ENCODE measurements at regions not wholly inside any gene's neighbourhood (a gene's known extent, or its start where the extent isn't known, plus 50 kb on each side); places are given as distances from the start of the nearest gene placed in this dataset.
"Not testable (repeated sequence)": the region's sequence is repeated elsewhere in the genome, so short reads cannot be mapped to it uniquely, and the experiment has no call there.

DNA sequence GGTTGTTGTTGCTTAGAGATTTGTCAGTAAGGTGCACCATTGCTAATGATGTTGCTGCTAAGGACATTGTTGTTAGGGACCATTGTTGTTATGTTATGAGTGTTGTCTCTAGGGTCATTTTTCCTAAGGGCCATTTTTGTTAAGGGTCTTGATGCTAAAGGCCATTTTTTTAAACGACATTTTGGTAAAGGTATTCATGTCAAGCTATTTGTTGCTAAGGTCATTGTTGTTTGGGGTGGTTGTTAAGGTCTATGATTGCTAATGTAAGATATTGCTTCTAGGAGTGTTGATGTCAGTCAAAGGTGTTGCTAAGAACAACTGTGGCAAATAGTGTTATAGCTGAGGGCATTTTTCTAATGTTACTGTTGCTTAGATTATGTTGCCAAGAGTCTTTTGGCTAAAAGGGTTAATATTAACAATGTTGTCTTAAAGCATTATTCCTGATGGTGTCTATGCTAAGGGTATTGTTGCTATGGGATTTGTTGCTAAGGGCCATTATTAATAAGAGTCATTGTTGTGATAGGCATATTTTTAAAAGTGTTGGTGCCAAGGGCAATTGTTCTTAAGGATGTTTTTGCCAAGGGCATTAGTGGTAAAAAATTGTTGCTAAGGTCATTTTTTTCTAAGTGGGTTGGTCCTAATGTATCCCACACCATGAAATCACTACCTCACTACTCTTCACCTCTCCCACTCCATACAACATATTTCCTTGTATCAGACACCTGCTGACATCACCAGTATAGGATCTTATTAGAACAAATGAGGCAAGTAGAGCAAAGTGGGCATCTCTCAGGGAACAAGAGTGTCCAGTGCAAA, 56.2 kb downstream of the SPATA31A6 start:
- DNase-seq = not testable (repeated sequence)

DNA sequence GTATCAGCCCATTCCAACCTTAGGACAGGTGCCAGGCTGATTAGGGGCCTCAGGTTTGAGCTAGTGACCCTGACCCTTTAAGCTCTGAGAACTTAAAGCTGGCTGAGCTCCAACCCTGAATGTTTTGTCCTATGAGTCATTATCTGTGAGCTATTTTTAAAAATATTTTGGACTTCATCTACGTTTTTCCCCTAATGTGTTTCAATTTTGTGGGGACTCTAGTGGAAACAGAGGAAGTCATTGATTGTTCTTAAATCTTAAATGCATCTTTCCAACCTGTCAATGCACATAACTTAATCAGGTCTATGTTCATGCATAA, 56.8 kb downstream of the SPATA31A6 start:
- DNase-seq = not testable (repeated sequence)

DNA sequence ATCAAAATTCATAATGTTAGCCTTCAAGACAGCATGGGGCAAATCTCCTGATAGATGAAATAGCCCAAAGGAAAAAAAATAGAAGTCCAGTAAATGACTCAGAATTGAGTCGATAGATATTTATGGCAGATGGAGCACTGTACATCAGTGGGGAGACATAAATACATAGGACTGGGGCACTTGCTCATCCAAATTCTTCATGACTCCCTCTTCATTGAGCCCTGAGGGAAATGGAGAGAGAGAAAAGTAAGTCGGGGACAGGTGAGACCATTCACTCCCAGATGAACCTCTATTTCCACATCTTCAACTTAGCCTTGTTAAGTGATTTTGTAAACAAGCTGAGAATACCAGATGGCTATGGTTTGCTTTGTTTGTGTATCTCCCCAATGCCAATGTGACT, 59.8 kb downstream of the SPATA31A6 start:
- DNase-seq = not testable (repeated sequence)

DNA sequence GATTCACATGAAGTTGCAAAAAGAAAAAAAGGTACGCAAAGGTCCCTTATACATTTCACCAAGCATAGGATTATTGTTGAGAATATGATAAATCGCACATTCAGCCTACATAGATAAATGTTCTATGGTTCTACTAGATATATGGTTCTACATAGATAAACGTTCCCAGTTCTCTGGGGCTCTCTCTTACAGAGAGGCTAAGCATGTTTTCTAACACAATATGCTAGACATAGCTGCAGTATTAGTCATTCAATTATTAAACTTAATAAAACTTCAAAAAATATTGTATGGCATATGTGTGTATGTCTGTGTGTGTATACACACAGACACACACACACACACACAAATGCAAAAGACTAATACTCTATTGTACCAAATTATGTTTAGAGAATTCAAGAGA, 60.4 kb downstream of the SPATA31A6 start:
- DNase-seq = not testable (repeated sequence)

DNA sequence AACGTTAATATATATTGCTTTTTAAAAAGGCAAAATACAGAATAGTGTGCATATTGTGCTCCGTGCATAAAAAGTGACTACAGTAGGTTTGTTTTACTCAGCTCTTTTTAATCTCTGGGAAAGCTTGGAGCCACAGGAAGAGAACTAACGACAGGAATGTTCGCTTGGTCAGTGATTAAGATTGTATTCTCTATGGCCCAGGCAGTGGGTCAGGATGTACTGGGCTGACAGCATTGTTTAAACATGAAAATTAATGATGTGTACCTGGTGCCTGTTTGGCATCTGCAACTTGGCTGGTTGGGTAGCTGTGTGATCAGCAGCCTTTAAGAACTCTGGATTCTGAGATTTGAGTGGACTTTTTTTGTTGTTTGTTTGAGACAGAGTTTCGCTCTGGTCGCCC, 85.3 kb downstream of the SPATA31A6 start:
- not testable (repeated sequence) for DNase-seq

DNA sequence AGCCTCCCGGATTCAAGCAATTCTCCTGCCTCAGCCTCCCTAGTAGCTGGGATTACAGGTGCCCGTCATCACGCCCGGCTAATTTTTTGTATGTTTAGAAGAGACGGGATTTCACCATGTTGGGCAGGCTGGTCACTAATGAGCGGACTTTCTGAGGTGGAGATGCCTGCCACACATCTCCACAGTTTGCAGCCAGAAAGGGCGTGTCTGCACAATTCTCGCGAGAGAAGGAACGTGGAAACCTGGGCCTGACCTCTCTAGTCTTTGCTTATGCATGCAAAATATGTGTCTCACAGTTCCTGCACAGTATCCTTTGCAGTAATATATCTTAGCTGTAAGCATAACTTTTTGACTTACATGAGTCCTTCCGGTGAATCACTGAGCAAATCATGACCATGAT, 85.7 kb downstream of the SPATA31A6 start:
- not testable (repeated sequence) for DNase-seq

DNA sequence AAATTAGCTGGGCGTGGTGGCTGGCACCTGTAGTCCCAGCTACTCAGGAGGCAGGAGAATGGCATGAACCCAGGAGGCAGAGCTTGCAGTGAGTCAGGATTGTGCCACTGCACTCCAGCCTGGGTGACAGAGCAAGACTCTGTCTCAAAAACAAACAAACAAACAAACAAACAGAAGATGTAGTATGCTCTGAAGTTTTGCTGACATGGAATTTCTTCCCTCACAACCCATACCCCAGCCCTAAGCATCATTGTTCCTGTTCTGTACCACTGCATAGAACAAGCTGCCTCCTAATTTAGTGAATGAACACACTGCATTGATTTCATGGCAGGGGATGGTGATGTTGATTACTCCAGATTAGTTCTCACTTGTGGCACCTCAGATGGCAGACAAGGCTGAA, 89.7 kb downstream of the SPATA31A6 start:
- DNase-seq = not testable (repeated sequence)

DNA sequence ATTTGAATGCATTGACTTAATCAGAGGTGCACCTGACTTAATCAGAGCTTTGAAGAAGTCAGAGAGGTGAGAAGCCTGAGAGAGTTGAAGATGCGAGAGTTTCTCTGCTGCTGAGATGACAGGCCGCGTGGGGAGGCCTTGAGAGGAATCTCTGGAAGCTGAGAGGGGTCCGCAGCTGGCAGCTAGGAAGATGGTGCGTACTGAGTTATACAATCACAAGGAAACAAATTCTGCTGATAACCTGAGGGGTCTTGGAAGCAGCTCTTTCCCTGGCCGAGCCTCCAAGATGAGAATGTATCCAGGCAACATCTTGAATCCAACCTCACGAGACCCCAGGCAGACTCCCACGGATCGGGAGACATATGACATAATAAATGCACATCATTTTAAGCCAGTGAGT, 91.7 kb downstream of the SPATA31A6 start:
- no peak for DNase-seq

DNA sequence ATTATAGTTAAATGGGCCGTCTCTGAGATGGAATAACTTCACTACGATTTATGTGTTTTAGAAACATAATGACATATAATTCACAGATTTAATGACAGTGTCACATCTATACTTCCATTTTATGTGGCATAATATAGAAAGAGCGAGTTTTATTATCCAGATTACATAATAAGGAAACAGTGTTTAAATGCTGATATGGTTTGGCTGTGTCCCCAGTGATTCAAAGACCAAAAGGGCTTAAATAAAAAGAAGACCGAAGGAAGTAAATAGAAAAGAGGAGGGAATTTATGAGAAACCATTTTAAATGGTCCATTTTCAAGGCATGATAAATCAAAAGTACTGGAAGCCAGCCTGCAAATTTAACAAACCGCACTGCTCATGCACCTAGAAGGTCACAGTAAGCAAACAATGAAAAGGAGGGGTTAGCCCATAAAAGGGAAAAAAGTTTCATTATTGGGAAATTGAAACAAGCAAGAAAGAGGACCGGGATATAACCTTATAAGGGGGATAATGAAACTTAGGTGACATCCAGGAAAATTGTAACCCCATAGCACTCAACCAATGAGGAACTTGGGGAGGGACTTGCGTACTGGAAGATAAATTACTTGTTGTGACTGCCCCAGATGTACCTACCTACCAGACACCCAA, 99.2 kb downstream of the SPATA31A6 start:
- DNase-seq = not testable (repeated sequence)

DNA sequence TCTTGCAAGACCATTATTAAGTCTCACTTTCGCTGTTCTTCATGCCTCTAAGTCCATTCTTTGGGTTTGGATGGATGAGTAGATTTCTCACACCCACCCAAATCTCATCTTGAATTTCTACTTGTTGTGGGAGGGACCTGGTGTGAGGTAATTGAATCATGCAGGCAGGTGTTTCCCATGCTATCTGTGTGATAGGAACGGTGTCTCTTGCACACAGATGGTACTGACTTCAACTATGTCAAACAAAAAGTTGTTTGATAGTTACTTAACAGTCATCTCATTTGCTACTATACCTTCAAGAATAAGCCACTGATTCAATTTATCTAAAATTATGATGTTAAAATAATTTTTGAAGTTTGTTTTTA, 99.7 kb downstream of the SPATA31A6 start:
- not testable (repeated sequence) for DNase-seq

DNA sequence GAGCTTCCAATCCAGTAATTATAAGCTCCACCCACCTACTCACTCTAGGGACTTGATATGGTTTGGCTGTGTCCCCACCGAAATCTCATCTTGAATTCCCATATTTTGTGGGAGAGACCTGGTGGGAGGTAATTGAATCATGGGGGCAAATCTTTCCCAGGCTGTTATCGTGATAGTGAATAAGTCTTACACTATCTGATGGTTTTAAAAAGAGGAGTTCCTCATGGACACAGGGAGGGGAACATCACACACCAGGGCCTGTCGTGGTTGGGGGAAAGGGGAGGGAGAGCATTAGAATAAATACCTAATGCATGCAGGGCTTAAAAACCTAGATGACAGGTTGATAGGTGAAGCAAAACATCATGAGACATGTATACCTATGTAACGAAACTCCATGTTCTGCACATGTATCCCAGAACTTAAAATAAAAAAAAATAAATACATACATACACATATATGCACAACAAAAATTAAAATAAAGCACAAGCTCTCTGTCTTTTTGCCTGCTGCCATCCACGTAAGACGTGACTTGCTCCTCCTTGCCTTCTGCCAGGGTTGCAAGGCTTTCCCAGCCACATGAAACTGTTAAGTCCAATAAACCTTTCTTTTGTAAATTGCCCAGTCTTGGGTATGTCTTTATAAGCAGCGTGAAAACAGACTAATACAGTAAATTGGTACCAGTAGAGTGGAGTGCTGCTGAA, 102.8 kb downstream of the SPATA31A6 start:
- DNase-seq = not testable (repeated sequence)

DNA sequence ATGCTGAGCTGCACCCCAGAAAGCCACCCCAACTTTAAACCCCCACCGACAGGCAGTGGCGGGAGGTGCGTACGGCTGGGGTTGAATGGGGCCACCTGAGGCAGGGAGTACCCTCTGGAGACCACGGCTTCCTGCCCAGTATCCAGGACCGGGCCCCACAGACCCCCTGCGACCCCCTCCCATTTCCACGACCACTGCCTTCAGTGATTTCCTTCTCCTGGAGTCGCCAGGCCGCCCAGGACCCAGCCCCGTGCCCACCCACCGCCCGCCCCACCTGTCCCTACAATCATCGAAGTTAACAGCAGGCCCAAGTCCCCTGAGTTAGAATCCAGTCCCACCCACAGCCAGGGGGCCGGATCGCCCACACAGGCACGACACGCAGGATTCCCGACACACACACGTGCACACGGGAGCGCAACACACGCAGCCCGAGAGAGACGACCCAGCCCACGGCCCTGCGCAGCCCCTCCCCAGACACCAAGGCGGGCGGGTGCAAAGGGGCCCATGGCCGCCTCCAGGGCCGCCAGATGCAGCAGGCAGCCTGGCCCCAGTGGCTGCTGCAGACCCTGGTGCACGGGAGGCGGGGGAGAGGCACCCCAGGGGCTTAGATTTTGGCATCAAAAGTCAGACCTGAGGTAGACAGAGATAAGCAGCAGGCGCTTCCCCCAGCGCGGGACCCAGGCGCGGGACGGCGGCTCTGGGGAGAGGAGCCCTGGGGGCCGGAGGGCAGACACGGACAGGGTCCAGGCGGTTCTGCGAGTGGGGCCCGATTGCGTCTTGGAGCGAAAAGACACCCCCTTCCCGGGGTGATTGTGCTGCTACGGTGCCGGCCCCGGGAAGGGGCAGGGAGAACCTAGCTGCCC, 104.8 kb downstream of the SPATA31A6 start:
- not testable (repeated sequence) for DNase-seq

DNA sequence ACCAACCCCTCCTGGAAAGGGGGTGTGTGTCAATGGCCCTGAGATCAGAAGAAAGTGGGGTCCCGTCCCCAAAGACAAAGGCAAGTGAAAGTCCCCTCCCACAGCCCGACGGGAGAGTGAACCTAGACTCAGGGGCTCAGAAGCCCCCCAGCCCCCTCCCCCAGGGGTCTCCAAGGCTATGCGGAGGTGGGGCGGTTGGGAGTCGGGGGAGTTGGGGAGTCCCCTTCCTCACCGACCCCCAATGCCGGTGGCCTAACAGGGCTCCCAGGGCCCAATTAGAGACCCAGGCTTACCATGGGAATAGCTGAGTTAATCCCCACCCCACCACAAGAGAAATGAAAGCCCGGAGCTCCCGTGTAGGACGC, 105.4 kb downstream of the SPATA31A6 start:
- not testable (repeated sequence) for DNase-seq

DNA sequence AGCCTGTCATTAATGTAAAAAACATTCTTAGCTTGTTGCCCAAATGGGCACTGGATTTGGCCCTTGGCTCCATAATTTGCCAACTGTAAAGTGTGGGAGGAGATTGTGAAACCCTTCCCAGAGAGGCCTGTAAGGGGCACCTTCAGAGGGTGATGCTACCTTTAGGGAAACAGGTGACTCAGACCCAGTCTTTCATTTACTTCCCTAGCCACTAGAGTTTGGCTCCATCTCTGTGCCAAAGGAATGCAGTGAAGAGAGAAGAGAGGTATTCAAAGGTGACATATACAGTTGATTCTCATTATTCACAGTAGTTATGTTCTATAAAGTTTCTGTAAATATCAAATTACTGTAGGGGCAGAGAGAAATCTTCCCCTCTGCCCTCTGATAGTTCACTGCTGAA, 116.7 kb downstream of the SPATA31A6 start:
- DNase-seq = not testable (repeated sequence)

DNA sequence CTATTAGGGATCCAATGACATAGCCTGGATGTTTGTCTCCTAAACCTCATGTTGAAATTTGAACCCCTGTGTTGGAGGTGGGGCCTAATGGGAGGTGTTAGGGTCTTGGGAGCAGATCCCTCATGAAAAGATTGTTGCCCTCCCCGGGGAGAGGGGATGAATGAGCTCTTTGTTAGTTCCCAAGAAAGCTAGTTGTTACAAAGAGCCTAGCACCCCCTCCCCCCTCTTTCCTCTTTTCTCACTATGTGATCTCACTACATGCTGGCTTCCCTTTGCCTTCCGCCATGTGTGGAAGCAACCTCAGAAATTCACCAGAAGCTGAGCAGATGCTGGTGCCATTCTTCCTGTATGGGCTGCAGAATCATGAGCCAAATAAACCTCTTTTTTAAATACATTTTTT, 123.2 kb downstream of the SPATA31A6 start:
- not testable (repeated sequence) for DNase-seq

DNA sequence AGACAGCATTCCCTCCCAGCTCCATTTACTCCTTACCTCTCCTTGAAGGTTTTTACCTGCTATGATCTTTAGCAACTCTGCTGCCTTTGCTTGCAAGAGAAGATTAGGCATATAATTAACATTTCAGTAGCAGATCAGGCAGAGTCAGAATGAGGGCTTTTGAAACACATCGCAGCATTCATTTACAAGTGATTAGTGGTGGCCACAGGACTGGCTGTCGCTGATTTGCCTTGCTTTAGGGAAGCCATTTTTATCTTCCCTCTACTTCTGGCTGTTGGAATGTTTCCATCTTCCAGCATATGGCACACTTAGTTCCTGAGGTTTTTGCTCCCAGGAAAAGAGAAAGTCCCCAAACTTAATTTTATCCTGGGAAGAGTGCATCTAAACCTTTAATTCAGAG, 124.0 kb downstream of the SPATA31A6 start:
- DNase-seq = not testable (repeated sequence)

DNA sequence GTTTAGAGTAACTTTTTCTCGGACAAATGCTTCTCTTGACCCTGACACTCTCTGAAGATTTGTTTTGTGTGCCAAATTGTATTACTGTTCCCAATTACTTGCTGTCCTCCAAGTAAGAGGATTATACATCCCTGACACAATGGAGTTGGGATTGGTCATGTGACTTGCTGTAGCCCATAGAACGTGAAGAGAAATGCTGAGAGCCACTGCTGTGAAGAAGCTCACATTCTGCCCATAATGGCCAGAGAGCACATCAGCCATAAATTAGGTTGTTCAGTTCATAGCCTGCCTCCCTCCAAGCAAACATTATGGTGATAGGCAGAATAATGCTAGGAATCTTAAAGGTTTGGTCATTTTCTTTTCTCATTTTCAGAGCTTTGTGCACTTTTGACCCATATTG, 127.5 kb downstream of the SPATA31A6 start:
- DNase-seq = not testable (repeated sequence)

DNA sequence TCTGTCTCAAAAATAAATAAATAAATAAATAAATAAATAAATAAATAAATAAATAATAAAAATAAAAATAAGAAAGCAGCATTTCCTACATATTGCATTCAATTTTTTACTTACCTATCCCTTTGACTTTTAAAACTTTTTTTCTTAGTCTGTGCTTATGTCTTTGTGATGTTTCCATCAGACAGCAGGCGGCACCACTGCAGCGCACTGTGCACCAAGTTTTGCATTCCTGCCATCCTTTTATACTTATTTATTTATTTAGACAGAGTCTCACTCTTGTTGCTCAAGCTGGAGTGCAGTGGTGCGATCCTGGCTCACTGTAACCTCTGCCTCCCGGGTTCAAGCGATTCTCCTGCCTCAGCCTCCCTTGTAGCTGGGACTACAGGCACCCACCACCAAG, 132.6 kb downstream of the SPATA31A6 start:
- not testable (repeated sequence) for DNase-seq

DNA sequence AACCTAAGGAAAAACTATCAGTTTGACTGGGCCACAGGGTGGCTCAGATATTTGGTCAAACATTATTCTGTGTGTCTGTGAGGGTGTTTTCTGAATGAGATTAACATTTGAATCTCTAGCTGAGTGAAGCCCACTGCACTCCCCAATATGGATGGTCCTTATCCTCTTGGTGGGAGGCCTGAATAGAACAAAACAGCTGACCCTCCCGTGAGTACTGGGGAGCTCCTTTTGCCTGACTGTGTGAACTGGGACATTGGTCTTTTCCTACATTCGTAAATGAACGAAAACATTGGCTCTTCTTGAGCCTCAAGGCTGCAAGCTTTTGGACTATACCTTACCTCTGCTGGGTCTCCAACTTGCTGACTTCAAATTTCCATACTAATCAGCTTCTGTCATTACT, 134.2 kb downstream of the SPATA31A6 start:
- DNase-seq = not testable (repeated sequence)

DNA sequence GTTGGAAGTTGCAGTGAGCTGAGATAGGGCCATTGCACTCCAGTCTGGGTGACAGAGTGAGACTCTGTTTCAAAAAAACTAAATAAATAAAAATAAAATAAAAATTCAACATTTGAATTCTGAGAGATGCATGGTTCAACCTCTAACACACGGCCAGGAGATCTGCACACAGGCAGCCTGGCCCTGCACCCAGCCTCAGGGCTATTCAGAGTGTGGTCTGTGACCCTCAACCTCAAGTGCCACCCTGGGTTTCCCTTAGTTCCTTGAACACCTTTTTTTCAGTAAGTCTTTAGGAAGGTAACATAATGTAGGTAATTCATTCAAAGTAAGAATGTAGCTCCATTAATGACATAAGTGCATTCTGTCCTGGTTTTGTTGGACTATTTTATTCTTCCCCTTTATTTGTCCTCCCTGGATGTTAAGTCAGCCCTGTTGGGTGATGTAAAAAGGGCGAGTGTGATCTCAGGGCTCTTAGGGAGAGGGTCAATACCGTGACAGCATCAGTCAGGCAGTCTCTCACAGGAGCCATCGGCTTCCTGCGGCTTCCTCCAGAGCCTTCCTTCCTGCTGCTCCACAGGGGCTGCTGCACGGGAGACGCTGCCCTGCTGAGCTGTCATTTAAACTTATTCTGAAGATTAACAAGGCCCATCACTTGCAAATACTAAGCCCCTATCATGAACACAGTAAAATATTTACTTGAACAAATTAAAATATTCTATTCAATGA, 139.8 kb downstream of the SPATA31A6 start:
- DNase-seq = not testable (repeated sequence)

DNA sequence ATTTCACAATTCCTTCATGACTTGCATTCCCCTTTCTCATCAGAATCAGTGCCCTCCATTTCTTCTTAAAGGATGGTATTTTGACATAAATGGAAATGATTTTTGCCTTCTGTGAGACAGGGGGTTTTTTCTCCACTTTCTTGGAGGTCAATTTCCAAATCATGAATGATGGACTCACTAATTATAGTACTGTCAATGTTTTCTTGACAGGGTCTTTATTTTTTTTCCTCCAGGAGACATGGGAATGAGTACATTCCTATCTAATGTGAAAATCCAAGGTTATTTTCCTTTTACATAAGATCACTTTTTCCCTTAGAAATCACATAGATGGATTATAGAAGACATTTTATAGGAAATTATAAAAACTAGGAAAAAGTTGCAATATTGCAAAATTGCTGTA, 141.7 kb downstream of the SPATA31A6 start:
- not testable (repeated sequence) for DNase-seq

DNA sequence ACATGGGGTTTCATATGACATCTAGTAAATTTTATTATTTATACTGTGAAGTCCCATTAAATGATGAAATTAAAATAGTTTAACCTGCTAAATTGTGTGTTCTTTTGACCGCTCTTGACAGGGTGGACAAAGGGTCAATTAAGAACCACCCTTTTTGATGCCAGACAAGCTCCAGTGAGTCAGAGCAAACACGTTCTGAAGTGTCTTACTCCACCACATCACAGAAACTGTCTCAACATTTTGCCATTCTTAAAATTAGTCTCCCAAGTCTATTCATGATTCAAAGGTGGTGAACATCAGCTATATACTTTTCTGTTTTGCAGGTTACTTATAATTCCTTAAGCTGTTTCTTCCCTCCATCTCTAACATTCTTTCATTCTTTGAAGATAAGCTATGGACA, 142.1 kb downstream of the SPATA31A6 start:
- not testable (repeated sequence) for DNase-seq

All from hematopoietic multipotent progenitor cell treated with erythropoietin and hydrocortisone succinate and interleukin-3 and kit ligand, for 6 days (in vitro differentiated cells).